ENCODE measurements at regions not wholly inside any gene's neighbourhood (a gene's known extent, or its start where the extent isn't known, plus 50 kb on each side); places are given as distances from the start of the nearest gene placed in this dataset.
A peak's percentile ranks its signal among the peaks of the same experiment; 100 is the strongest.
"Not testable (repeated sequence)": the region's sequence is repeated elsewhere in the genome, so short reads cannot be mapped to it uniquely, and the experiment has no call there.

DNA sequence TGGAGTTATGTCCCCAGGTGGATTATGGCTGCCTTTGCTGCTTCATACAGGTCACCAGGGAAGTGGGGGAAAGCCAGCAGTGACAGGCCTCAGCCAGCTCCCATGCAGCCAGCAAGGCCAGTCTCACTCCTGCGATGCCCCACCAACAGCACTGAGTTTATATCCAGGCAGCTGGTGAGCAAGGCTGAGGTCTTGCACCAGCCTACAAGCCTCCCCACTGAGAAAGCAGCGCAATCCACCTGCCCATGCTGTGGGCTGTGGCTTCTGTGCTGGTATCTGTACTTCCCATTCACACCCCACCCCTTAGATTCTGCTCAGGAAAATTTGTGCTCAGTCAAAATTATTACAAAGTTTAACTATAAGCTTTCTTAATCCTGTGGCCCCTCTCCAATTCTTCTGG is 153.5 kb downstream of the HHIP start:
- DNase-seq, result no peak

DNA sequence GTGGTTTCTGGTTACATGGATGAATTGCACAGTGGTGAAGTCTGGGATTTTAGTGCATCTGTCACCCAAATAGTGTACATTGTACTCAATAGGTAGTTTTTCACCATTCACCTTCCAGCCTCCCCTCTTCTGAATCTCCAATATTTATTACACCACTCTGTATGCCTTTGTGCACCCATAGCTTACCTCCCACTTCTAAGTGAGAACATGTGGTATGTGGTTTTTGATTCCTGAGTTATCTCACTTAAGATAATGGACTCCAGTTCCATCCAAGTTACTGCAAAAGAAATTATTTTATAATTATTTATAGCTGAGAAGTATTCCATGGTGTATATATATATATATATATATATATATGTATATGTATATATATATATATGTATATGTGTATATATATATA is 155.8 kb downstream of the HHIP start:
- DNase-seq, result no peak

DNA sequence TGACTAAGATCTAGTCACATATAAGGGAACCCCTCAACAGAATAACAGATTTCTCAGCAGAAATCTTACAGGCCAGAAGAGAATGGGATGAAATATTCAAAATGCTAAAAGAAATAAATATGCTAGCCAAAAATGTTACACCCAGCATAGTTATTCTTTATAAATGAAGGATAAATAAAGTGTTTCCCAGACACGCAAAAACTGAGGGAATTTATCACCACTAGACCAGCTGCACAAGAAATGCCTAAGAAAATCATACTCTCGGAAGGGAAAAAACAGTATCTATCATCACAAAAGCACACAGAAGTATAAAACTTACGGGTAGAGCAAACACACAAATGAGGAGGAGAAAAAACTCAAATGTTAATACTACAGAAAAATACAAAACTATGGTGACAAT is 162.1 kb downstream of the HHIP start:
- DNase-seq, result no peak

DNA sequence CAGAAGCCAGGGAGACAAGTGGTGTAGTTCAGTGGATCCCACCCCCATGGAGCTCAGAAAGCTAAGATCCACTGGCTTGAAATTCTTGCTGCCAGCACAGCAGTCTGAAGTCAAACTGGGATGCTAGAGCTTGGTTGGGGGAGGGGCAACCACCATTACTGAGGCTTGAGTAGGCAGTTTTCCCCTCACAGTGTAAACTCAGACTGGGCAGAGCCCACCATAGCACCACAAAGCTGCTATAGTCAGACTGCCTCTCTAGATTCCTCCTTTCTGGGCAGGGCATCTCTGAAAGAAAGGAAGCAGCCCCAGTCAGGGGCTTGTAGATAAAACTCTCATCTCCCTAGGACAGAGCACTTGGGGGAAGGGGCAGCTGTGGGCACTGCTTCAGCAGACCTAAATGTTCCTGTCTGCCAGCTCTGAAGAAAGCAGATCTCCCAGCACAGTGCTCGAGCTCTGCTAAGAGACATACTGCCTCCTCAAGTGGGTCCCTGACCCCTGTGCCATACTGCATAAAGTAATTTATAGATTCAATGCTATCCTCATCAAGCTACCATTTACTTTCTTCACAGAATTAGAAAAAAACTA is 163.2 kb downstream of the HHIP start:
- no peak for DNase-seq

DNA sequence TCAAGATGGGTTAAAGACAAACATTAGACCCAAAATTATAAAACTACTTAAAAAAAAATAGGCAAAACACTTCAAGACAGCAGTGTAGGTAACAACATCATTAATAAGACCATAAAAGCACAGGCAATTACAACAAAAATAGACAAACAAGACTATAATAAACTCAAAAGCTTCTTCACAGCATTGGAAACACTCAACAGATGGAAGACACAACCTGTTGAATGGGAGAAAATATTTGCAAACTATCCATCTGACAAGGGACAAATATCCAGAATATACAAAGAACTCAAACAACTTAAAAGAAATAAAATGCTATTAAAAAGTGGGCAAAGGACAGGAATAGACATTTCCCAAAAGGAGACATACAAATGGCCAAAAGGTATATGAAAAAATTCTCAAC is 170.7 kb downstream of the HHIP start:
- no peak for DNase-seq

DNA sequence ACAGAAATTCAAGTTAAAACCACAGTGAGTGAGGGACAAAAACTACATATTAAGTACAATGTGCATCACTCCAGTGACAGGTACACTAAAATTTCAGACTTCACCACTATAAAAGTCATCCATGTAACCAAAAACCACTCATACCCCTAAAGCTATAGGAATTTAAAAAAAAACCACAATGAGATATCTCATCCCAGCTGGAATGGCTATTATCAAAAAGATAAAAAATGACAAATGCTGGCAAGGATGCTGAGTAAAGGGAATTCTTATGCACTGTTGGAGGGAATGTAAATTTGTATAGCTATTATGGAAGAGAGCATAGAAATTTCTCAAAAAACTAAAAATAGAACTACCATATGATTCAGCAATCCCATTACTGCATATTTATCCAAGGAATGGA is 171.1 kb downstream of the HHIP start:
- no peak for DNase-seq

DNA sequence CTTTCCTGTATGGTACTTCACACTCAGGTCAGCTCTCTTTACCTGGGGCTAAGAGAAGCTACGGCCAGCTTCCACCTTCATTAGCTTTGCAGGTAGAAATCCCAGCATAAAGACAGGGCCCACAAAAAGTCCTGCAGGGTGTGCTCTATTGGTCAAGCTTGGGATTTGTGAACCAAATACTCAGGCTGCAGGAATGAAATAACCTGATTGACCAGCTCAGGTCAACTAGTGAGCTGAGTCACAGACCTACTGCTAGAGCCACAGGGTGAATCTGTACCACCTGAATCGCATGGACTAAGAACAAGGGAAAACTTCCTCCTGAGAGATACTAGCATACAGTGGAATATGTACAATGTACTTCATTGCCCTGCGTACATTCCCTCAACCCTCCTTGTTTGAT is 172.2 kb downstream of the HHIP start:
- no peak for DNase-seq

DNA sequence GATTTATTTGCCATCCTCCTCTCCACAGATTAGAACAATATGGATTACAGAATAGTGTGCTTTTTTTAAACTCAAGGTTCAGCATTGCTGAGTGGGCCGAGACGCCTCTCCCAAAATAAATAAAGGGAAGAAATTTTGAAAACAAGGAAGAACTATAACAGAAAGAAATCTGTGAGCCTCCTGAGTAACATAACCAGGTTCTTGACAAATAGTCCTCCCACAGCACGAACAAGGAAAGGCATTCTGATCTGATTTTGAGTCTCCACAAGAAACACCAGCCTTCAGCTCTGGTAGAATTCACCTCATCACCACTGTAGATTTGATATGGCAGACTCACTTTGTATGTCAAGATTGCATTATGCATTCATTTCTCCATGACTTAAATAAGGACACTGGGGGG is 173.6 kb downstream of the HHIP start:
- no peak for DNase-seq

DNA sequence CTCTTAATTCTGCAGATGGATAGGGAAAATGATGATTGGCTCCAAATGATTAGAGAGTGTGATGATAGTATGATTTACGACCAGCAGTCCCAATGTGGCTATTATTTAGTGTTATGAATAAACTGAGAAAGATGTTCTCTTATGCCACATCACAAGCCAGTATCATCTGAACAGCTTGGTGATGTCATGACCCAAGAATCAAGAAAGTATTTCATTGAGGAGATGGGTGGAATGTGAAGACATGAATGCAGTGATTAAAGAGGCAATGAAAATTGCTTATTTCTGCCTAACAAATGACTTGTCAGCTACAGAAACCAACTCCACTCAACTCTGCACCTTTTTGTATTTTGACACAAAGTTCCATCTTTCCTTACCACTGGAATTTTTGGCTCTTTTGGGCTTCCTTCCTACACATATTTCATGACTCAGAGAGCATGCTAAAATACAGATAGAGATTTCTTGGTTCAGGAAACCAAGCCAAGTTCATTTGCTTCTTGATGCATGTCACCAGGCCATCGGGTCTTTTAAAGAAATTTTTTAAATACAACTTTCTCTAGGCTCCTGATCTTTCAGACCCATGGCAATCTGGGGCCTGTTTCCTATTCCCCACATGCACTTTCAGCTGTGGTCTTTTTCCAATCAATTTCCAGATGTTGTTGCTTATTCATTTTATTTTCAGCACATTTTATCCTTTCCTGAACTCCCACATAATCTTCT is 174.2 kb downstream of the HHIP start:
- DNase-seq, result no peak

DNA sequence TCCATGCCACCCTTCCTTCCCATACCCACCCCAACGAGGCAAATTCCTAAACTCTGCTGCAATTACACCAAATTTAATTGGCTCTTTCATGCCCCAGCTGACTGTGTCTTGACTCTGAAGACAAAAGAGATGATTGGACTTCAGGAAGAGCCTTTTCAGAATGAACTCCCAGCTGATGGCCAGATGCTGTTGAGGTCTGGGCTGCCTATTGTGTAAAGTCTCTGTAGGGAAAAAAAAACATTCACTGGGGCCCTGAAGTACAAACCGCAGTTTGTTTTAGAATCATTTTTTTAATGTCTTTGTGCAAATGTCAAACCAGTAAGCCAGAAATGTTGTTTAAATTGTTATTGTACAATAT is 174.8 kb downstream of the HHIP start:
- no peak for DNase-seq

DNA sequence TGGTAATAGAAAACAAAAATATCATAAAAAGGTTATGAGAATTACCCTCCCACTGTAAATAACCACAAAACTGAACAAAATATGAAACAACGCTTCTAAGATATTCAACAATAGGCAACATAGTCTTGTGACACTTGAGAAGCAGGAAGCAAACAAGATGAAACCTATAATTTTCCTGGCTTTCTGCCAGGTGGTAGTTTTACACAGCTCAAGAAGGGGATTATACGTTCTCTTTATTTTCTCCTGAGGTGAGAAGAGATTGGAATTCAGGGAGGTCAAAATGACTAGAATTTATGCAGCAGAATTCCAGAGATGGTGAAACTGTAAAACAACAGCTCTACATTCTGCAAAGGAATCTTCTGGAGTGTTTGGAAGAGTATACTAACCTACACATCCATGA is 186.0 kb downstream of the HHIP start:
- peak; percentile 13 for DNase-seq

DNA sequence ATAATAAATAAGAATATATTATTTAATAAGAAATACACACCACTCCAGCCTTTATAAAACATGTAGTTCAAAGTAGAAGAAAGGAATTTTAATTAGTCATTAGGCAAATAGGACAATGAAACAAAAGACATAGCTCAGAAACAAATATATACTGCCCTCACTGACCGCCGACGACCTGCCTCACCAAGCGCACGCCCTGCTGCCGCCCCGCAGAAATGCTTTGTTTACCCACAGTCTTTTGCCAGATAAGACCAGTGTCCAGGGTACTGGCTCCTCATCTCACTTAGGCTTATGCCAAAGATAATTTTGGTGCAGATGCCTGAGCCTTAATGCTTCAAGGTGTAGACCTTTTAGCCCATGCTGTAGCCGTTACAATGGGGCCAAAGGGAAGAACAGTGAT is 199.5 kb downstream of the HHIP start:
- no peak for DNase-seq

DNA sequence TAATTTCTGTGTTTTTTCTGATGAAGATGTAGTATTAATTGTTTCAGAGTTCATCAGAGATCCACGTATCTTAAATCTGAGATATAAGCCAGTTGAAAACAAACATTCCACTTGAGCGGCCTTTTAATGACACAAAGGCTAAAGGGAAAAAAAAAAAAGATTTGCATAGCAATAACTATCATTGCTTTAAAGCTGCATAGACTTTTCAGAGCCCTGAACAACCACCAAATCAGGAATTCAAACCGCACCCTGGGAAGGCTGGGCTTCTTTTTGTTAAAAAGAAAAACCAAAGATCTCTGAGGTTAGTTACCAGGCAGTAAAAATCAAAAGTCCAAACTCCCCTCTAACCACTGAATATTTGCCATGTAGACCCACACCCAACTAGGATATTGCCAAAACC is 206.0 kb downstream of the HHIP start:
- no peak for DNase-seq

DNA sequence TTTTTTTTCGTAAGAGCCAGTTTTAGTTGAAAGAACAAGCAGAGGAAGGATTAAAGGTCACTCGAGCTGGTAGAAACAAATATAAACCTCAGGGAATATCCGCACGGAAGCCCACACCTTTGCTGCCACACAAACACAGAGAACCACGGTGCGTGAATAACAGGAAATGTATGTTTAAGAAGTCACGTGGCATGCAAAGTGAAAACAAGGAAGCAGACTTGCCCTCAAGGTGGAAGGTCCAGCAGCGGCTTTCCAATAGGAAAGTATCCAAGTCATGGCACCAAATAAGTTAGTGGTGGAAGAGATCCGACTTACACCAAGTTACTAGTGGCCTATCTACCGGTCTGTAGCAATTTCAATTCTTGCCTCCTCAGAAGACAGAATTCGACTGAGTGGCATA is 215.5 kb downstream of the HHIP start:
- no peak for DNase-seq

DNA sequence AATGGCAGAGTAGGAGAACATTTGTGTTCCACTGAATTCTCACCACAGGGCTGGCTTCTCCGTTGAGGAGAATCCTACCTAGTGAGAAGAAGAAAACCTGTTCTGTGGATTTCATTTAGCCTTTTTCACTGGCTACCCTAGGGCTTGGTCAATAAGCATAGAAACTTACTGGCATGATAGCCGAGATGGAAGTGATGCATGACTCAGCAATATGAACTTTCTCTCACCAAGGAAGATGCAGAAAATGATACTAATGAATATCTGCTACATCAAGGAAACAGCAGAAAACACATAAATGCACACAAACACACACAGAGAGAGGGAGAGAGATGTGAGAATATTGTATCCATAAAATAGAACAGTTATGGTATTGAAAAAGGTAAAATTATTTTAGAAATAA is 216.3 kb downstream of the HHIP start:
- DNase-seq, result no peak

DNA sequence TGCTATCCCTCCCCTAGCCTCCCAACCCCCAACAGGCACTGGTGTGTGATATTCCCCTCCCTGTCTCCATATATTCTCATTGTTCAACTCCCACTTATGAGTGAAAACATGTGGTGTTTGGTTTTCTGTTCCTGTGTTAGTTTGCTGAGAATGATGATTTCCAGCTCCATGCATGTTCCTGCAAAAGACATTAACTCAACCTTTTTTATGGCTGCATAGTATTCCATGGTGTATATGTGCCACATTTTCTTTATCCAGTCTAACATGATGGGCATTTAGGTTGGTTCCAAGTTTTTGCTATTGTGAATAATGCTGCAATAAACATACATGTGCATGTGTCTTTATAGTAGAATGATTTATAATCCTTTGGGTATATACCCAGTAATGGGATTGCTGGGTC is 218.9 kb downstream of the HHIP start:
- not testable (repeated sequence) for DNase-seq

DNA sequence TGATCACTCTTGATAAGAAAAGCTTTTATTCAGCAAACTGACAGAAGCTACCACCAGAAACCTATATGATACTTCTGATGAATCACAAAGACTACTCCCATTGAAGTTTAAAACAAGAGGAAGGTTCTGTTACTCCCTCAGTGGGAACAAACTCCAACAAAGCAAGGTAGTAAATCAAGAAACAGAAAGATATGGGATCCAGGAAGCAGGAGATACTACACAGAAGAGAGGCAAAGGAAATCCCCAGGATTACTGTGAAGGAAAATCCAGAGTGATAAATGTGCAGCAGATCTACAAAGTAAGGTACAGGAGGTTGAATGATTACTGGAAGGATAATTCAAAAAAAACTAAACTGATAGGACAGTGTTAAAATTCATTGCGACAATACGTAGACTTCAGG is 222.4 kb downstream of the HHIP start:
- DNase-seq, result no peak

DNA sequence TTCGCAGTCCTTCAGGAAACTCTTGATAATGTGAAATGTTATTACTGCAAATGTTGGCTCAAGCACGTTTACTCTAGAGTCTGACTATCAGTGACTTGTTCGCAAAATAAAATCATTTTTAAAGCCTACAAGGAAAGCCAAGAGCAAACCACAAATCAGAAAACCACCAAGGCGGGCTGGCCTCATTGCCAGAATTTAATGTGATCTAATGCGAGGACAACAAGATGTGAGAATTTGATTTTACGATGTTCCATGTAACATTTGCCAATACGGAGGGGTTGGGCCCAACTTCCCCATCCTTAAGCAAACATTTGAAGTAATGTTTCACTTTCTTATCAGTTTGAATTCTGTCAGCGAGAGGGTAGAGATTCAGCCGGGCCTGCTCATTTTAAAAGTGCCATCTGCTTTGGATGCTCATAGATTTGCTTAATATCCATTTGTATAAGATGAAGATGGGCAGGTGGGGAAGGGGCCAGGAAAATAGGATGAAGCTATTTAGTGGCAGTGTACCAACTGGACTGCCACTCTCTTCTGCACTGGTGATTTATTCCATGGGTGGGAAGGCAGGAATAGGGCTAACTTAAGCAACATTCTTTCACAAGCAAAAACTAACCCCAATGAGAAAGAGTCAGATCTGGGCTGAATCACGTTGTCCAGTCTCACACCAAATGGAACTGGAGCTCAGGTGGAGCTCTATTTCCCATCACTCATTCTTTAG is 225.3 kb downstream of the ANAPC10 start:
- no peak for DNase-seq

DNA sequence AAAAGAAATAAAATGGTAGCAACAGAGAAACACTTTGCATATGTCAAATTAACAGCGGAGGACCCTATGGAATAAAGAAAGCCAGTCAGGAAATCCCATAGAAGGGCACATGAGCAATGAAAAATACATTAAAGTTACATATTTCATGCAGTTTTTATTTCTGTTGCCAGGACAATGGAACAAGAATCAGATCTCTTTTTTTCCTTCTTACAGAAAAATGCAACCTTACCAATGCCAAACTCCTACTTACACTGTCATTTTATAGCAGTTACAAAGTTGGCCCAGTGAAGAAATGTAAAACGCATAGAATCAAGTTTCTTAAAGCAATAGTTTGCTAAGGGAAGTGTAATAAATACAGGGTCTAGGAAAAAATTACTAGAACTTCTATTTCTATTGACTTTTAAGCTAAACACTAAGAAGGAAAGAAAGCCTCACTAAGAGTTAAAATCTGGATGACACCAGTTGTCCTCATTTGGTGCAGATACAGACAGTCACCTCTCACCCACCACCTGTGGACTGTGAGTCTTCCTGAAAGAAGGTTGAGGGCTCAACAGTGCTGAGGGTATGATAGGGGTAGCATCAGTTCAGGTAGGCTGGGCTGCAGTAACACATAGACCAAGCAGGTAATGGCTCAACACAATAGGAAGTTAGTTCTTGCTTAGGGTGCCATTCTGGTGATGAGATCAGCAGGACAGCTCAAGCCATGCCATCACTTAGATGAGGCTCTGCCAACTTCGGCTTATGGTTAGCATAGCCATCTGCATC is 224.6 kb downstream of the ANAPC10 start:
- no peak for DNase-seq

DNA sequence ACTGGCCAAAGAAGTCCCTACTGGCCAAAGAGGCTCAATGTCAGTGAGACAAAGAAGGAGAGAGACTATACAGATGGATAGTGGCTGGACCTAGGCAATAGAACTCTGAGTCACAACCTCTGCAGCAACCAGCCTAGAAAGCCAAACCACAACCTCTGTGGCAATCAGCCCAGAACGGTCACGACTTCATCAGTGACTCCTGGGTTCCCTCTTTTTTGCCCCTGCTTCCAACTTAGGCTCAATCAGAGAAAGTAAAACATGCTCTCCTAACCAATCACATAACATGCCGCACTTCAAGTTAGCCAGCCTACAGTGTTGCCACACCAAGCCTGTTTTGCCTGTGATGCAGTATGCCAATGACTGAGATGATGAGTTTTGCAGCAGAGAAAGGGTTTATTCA is 203.4 kb downstream of the ANAPC10 start:
- peak; percentile 46 for DNase-seq

DNA sequence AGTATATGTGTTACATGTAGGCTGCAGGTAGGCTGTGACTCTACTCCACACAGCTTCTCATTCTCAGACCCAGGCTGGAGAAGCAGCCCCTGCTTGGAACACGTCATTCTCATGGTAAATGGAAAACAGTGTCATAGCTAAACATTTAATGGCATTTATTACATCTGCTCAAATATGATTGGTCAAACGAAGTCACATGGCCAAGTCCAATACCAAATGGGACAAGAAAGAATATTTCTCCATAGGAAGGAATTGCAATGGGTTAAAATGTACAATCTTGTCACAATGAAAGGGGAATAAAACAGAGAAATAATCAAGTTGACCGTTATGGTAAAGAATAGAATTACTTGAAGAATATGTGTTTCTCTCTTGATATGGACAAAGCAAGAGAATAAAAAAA is 198.6 kb downstream of the ANAPC10 start:
- no peak for DNase-seq

DNA sequence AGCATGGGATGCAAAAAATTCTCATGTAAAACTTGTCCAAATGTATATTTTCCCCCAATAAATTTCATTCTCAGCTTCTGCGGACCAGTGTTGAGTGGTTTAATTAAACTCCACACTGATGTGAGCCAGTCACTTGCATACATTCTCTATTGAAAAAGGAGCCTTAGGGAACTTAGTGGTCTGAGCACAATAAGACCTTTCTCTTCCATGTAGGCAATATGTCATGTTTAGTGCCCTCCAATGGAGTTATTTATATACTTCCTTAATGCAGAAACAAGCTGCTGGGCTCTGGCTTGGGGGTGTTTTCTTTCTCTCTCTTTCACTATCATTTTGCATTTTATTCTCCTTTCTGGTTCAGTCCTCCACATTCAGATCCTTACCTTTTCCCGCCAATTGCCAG is 196.9 kb downstream of the ANAPC10 start:
- DNase-seq, result no peak

DNA sequence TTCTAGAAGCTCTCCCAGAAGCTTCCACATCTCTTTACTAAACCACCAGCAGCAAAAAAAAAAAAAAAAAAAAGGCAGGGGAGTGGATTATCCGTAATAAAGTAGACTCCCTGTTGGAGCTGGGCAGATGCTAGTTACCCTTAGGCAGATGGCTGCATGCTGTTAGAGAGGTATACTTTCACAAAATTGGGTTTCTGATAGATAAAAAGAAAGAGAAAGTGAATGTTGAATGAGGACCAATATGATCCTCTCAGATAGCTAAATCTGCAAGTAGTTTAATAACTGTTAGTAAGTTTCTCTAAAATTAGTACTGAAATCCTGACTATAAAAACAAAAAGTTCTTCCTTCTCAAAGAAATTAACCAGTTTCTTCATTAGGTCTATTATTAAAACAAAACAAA is 195.4 kb downstream of the ANAPC10 start:
- DNase-seq, result no peak
